AG08396 (cell line): ENCODE measurements at regions not wholly inside any gene's neighbourhood (a gene's known extent, or its start where the extent isn't known, plus 50 kb on each side); places are given as distances from the start of the nearest gene placed in this dataset.
A peak's percentile ranks its signal among the peaks of the same experiment; 100 is the strongest.

Source experiments
- DNase-seq: peaks from one replicate; pipeline ENCODE4 v3.0.0; 2012; ENCODE audit warnings: low spot score, mixed read lengths

- no peak for DNase-seq
These were observed 362.9 kb downstream of the ZEB2 start for GRCh38 chr2:144156736-144157640.

DNA sequence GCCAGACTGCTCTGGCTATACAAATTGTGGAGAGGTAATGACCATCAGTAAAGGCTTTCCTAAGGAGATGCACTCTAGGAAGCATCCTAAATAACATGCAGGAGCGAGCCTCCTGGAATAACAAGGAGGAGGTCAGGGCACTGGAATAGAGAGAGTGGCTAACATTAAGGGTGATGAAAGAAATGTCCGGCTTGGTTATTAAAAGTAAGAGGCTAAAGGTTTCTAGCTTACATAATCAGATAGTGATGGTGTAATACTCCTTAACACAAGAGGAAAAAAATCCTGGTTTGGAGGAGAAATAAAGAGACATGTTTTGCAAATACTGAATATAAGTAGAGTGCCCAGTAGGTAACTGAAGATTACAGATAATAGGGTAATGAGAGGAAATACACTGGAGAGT lies 365.7 kb downstream of the ZEB2 start:
- DNase-seq = no peak

GRCh38 chr2:144152817-144153271 lies 367.1 kb downstream of the ZEB2 start:
- DNase-seq = peak; percentile 10

DNA sequence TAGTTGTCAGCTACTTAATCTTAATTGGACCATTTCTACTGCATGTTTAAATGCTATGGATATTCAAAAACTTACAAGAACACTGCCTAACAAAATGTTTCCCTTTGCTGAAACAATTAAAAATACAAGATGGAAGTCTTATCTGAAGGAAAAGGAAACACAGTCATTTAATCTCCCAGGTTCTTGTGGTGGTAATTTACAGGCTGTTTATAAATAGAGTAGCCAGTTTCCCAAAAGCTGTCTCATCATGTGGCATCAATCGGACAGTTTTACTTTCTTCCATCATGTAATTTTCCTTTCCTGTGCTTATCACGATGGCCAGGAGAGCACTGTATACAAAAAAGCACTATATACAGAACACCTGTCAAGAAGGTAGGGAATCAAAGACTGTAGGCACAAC lies 368.1 kb downstream of the ZEB2 start:
- no peak for DNase-seq

- no peak for DNase-seq
These were observed 368.5 kb downstream of the ZEB2 start for GRCh38 chr2:144151405-144151804.

DNA sequence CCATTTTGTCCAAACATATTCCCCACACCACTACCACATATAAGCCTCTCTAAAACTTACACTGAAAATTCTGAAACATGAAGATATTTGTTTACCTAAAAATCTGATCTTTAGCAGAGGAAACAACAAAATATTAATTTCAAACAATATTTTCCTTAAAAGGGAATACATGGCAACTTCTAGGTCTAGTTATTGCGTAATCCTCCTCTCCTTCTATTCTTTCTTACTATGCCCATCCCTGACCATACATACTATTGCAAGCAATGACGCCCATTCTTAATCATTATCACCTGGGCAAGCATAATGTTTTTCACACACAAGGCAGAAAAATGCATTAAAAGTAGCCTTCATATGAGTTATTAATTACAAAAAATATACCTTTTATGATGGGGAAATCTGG lies 372.6 kb downstream of the ZEB2 start:
- no peak for DNase-seq

DNA sequence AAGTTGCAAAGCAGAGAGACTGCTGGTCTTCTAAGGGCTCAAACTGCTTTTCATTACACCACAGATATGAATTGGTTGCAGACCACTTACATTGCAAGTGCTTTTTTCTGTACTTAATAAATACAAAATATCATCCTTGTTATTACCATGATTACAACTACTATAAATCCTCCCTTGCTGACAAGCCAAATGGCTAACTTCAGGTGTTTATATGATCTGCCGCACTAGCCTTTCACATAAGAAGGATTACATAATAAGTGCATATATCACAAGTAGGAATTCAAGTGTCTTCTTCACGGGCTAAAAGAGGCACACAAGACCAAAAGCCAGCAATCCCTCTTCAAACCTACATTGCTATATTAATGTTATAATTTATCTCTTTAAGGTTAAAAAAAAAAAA lies 373.0 kb downstream of the ZEB2 start:
- DNase-seq = no peak

DNA sequence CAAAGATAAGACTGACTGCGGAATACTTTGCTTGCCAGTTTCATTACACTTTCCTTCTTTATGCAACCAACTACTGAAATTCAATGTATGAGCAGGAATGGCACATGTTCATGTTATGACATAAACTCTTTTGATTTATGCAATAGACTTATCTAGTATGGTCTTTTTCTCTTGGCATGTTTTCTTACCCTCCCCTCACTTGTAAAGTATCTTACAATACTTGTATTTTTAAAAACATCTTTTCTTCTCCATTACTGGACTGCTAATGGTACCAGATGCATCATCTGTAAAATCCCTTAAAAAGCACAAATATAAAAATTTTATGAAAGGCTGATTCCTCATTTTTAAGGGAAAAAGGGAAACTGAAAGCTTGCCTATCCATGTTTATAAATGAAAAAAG lies 373.8 kb downstream of the ZEB2 start:
- no peak for DNase-seq

- no peak for DNase-seq
These were observed 376.4 kb downstream of the ZEB2 start for GRCh38 chr2:144143294-144144151.

GRCh38 chr2:144140891-144141290 lies 379.0 kb downstream of the ZEB2 start:
- no peak for DNase-seq

- DNase-seq = peak; percentile 55
These were observed 382.1 kb downstream of the ZEB2 start for GRCh38 chr2:144137705-144138428.

- DNase-seq = no peak
These were observed 382.6 kb downstream of the ZEB2 start for GRCh38 chr2:144137272-144137671.

- DNase-seq = no peak
These were observed 383.5 kb downstream of the ZEB2 start for GRCh38 chr2:144136297-144137010.

- DNase-seq = no peak
These were observed 385.8 kb downstream of the ZEB2 start for GRCh38 chr2:144133936-144134665.

- peak; percentile 10 for DNase-seq
These were observed 387.6 kb downstream of the ZEB2 start for GRCh38 chr2:144132357-144132756.

DNA sequence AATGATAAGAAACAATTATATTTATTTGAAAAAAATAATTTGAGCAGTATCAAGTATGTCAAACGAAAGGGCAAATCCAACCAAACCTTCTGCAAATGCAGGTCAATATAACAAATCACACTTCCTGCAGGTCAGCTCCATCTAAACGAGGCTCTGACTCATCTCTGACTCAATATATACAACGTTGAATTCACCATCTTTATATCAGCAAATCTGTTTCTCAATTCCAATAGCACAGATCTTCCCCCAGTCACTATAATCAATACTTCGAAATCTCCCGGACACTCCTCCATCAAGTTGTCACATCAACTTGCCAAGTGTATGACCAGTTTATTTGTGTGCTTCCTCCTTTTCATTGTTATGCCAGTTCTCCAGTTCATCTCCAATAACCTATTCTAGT lies 388.9 kb downstream of the ZEB2 start:
- DNase-seq = peak; percentile 12

- DNase-seq = no peak
These were observed 389.4 kb downstream of the ZEB2 start for GRCh38 chr2:144130551-144130950.

GRCh38 chr2:144128130-144128746 lies 391.7 kb downstream of the ZEB2 start:
- DNase-seq = no peak

DNA sequence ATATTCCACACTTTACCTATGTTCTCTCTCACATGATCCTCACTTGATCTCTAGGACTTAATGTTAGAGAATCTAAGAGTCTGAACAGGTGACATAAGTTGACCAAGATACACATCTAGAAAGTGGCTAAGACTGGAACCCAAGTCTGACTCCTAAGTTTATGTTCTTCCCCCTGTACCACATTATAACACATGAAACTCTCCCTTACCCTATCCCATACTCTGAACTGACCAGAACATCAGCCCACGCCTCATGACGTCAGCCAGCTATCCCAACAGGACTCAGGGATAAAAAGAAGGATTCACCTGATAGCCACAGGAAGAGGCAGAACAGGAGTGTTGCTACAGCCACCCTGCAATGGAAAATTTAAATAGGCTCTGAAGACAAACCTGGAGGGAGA lies 392.2 kb downstream of the ZEB2 start:
- no peak for DNase-seq

DNA sequence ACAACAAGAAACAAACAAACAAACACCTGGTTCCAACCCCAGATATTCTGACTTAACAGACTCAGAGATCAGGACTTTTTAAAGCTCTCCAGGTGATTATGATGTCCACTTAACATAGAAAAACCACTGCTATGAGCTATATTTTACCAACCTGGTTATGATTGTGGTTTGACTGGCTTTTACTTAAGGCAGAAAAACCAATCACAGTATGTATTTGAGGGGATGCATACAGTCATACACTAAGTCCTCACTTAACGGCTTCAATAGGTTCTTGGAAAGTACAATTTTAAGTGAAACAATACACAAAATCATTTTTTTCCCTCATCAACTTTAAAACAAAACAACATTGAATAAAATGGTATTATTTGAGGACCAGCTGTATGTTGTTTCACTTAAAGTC lies 393.6 kb downstream of the ZEB2 start:
- no peak for DNase-seq
